COLO829 (cell line): ENCODE measurements at regions not wholly inside any gene's neighbourhood (a gene's known extent, or its start where the extent isn't known, plus 50 kb on each side); places are given as distances from the start of the nearest gene placed in this dataset.

ENCODE experiments used
- DNase-seq: peaks from one replicate; pipeline ENCODE4 v3.0.0; 2012; ENCODE audit warnings: low spot score

DNA sequence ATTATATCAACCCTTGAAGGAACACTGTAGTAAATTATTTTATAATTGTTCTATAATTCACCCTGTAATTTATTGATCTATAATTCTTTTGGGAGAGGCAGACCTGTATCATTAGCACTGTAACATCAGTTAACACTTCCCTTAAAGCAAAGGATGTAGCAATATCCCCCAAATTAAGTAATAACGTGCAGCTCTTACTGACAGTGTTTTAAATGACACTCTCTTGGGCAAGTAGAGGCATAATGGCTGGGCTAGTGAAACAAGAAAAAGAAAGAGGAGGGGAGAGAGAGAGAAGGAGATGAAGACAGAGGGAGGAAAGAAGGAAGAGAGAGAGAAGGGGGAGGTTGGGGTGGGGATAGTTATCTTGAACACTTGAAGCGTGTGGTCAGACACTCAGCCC lies 161.0 kb upstream of the RNF32 start:
- no peak for DNase-seq

DNA sequence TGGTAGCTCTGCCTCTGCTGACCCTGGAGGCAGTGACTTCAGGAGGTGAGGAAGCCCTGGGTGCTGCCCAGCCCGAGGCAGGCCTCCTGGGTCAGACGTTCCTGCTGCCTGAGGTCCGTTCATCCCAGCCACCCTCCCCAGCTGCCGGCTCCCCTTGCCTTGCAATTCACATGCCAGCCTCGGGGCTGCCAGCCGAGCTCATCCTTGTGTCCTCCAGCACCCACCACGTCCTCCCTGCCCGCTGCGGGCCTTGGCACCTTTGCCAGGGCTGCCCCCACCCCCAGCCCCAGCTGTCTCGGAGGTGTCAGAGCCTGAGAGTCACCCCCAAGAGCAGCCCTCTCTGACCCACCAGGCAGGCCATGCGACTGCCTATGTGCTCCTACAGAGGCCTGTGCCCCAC lies 162.1 kb upstream of the RNF32 start:
- DNase-seq = no peak

DNA sequence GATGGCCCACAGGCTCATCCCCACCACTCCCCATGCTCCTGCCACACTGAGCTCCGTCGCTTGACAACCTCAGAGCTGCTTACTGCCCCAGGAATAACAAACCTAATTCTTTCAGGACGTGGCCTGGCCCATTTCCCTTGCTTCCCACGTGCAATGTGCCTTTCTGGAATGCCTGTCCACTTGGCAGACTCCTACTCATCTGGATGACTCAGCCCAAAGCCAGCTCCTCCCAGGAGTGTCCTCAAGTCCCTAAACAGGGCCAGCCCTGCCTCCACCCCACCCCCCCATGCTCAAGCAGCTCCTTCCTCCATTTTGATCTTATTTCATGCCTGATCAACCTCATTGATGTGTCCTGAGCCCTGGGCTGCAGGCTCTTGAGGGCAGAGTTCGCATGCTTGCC lies 164.9 kb upstream of the RNF32 start:
- DNase-seq = peak; percentile 21

DNA sequence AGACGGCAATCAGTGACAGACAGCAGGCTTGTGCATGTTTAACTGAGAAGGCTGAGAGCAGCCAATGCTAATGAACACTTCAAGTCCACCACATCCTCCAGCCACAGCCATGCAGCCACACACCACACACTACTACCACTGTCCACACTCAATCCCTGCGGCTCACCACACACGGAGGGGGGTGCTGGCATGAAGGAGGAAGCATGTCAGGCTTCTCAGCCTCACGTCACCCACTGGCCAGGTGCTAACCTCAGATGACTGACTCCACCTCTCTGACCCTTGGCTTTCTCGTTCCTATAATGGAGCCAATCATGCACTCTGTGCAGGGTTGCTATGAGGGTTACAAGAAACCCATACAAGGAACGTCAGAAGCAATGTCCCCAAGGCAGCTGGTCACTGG lies 165.4 kb upstream of the RNF32 start:
- no peak for DNase-seq

DNA sequence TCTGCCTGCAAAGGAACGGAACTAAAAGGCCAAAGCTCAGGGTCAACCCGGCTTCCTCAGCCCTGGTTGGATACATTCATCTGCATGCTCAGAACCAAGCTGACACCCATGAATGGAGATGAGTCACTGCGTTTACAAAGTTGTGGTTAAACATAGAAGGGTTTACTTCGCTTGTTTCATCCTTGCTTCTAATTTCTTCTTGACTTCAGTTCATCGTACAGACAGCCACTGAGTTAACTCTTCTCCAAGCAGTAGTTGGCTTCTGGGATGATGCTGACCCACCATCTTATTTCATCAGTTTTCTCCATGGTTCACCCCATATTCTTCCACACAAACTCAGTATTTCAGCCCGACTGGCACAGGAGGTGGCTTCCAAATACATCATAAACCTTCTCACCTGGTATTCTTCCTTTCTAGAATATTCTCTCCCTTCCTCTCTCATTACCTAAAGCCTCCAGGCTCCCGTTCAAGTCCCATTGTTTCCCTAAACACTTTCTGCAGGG lies 166.3 kb upstream of the RNF32 start:
- peak; percentile 41 for DNase-seq

DNA sequence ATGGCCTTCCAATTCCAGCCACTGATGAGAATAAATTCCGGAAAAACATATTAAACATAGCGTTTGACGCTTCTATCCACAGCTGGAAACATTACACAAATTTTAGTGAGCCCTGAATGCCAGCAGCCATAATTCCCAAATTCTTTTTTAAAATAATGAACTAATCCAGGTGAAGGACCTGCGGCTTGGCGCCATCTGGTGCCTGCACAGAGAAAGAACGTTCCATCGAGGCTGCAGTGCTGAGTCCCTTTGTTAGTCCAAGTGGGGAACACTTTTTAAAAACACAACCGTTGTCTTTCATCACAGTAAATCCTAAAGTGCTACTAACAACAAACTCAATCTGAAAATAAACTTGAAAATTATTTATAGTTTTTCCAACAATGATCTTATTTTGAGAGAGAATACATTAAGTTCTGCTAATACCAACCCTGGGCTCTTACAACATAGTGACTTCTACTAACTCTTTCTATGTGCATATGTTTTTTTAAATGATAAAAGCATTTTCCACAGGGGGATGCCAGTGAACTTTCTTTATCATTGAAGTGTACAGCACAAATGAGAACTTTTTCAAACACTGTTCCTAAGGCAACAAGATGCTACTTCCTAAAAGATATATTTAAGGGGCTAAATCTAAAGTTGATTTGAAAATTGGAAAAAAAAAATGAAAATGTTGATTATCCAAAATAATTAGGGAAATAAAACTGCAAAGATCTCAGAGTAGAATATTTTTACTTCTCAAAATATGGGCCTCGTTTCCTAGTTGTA lies 166.9 kb upstream of the RNF32 start:
- peak; percentile 15 for DNase-seq

DNA sequence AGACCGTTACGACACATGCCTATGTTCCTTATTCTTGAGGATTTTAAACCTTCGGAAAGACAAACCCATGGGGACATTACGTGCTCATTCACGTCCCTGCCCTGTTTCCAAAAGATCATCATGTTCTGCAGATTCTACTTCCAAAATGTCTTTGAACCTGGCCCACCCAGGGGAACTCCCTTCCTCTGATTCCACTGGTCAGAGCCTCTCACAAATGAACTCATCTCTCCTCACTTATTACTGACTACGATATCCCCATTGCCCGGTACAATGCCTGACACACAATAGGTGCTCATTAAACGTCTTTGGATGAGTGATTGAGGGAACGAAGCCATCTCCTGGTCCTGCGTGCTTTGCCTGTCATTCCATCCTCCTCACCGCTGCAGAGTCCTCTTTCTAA lies 168.3 kb upstream of the RNF32 start:
- DNase-seq = no peak

DNA sequence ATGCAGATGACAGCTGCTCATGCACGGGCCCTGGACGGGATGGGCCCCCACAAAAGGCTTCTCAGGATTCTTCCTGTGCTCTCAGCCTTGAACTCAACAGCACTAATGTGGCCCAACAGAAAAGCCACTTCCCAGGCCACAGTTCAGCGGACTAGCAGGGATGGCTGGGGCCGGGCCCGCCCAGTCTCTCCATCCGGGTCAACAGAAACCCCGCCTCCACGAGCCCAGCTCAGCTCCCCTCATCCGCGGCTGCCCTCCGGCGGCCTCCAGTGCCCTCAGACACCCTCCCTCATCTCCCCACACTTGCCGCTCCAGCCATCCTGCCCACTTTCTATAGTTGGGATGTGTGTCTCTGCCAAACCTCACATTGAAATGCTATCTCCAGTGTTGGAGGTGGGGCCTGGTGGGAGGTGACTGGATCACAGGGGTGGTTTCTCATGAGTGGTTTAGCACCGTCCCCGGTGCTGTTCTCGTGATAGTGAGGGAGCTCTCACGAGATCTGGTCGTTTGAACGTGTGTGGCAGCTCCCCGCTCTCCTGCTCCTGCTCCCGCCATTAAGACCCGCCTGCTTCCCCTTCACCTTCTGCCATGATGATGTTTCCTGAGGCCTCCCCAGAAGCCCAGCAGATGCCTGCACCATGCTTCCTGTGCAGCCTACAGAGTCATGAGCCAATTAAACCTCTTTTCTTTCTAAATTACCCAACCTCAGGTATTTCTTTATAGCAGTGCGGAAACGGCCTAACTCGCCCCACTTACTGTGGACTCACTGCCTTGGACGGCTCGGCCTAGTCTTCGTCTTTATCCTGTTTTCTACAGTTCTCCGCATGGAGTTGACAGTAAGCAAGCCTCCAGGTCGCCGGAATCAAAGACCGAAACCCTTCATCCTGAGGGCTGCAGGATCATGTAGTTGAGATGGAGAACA lies 169.9 kb upstream of the RNF32 start:
- no peak for DNase-seq

DNA sequence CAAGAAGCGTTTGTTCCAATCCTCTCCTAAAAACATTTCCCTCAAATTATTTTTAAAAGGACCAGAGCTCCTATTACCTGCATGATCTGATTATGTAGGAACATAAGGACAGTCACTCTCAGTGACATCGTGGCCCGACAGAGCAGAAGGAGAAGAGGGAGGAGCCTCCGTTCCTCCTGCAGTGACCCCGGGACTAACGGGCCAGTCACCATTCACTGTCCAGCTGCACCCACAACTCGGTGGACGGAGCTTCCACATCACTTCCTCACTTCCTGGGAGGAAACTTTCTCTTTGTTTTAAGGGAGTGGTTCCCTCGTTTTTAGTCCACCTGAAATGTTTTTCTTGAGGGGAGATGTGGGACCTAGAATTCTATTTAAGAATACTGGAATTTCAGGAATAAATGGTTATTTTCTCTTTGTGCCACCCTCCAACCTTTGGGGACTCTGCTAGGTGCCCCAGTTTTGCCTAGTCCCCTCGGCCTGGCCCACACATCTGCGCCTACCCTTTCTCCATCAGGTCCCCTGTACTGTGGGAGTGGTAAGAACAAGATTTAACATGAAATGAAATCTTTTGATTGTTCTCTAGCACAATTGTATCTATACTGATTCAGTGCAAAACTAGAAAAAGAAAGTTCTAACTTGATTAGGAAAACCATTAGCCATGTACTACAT lies 173.5 kb upstream of the RNF32 start:
- no peak for DNase-seq

DNA sequence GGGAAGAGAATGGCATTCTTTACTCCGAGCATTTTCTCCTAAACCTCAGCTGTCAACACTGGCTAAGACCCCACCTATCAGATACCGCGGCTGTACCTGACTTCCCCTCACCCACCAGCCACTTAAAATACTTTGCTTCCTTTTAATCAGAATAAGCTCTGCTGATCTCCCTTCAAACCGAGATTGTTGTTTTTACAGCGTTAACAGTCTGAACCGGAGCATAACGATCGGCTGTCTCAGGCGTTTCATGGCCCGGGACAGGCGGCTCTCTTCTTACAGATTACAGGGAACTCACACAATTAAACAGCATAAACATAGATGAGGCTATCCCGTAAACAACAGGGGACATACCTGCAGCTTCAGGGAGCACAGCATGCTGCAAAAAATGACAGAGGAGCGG lies 174.3 kb upstream of the RNF32 start:
- DNase-seq = no peak

DNA sequence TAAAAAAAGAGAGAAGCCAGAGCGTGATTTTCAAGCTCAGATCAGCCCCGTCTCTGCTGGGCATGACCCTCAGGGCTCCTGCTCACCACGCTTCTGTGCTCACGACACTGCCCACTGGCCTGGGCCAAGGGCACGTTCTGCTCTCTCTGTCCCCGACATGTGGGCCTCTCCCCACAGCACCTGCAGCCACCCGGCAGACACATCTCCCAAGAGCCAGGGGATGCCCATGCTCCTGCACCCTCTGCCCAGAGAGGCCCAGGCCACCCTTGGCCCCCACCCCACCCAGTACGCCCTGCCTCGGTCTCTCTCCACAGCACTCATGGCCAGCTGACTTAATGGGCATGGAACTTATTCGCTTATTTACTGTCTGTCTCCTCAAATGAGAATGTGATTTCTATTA lies 175.4 kb upstream of the RNF32 start:
- DNase-seq = no peak

DNA sequence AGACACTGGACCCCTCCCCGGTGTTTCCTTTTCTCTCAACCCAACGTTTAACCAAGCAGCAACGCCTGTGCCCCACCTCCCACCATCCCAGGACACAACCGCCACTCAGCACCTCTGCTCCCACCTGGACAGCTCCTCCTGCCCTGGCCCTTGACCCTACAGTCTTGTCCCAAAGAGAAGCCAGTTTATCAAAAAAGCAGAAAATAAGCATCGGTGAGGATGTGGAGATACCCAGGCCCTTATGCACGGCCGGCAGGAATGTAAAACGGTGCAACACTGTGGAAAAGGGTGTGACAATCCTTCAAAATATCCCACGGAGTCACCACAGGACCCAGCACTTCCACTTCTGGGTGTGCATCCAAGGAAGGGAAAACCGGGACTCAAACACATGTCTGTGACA lies 176.2 kb upstream of the RNF32 start:
- DNase-seq = no peak

DNA sequence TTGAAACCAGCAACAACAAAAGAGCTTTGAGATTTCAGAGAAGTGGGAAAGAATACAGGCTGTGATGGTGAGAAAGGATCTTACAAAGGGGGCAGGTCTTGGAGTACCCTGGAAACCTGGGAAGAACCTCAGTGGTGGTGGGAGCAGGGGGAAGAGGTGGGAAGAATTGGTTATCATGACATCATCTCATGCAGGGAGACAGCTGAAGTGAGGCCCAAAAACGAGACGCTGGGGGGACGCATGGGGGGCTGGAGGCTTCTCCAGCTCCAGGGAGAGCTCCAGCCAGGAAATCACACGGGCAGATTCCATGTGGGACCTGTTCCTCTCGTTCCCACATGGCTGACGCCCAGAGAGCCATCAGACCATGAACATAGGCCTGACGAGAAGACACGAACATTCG lies 177.3 kb upstream of the RNF32 start:
- DNase-seq = no peak

DNA sequence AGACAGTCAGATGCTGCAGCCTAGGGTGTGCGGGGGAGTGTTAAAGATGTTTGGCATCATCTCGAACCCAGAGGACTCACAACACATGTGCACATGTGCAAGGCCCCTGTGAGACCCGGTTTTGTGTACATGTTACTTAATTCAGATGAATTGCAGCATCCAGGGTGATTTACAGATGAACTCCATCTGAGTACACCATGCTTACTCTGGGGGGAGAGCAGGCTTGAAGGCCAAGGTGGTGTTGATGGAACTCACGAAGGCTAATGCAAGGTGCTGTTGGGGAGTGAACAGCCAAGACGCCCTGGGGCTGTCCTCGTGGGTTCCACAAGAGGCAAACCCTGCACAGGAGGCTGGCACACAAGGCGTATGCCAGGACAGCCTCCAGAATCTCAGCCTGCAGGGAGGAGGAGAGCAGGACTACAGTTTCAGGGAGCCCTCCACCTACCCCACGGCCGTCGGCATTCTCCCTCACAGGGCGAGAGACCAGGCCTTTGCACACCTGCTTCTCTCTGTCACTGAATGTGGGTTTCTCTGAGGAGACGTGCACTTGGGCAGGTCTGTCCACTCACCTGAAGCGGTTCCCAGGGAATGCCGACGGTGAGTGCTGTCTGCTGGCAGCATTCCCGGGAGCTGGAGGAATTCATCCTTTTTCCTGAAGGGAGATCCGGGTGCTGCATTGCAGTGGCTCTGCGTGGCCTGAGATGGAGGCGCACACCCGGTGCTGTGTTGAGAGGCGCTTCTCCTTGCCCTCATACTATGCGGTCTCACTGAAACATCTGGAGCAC lies 178.5 kb upstream of the RNF32 start:
- no peak for DNase-seq

DNA sequence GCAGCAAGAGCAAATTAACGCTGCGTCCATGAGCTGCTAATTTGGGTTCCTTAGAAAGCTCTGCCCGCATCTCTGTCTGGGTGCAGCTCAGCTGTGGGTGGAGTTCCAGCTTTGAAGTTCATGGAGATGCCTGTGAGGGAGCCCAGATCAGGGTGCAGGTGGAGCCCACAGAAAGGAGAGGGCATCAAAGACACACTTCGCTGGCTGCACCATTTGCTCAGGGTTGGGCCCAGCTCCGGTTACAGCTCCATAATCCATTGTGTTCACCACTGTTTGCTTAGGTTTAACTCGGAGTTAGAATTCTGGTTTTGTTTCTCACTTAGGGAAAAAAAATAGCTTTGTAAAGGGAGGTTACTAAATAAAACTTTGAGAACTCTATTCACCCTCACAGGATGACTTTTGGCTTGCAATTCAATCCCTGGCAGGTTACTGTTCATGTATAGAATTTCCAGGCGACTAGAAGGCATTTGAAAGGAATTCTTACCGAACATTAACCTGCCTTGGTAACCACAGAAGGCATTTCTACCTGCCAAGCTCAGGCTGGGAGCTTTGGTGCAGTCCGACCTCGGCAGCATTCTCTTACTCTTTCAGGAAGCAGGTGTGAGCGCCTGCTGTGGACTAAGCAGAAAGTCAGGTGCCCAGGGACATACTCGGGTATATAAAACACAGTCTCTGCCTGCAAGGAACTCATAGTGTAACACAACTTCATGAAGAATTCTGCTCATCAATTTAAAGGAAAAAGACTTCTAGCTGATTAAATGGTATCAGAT lies 179.5 kb upstream of the RNF32 start:
- DNase-seq = no peak

DNA sequence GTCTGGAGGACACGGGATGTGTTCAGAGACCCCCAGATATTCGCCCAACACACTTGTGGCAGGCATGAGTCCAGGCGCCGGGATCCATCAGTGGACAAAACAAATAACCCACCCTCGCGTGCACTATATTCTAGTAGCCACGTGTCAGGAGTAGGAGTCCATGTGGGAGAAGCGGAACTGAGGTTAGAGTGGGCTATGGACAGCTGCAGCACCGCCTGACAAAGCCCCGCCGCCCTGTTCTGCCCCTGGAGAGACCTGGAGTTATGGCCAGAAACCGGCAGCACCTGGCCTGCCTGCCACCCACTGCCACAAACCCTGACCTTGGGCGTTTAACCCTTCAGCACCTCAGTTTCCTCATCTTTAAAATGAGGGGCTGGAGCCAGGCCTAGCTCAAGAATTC lies 181.0 kb upstream of the RNF32 start:
- no peak for DNase-seq

DNA sequence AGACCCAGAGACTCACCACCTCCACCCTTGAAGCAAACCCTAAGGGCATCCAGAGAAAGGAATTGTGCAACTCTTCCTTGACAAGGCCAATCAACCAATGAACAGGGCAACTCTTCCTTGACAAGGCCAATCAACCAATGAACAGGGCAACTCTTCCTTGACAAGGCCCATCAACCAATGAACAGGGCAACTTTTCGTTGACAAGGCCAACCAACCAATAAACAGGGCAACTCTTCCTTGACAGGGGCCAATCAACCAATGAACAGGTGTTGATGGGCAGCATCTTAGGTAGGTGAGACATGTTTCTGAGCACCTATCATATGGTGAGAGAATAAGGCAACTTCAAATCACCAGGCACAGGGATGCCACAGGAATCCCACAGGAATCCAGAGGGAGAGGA lies 181.5 kb upstream of the RNF32 start:
- DNase-seq = no peak

DNA sequence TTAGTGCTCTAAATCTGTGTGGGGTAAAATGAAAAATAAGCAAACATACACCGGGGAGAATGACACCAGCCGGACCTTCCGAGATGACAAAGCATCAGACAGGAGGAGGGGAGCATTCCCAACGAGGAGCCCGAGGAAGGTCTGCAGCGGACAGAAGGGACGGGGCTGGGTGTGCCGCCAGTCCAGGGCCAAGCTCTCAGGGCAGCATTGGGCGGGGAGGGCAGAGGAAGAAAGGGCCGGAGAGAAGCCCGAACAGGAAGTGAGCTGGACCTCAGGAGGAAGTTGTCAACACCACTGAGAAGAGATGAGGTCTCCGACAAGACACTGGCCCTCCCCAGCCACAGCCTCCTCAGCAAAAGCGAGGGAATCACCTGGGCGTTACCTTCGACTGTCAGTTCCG lies 182.6 kb upstream of the RNF32 start:
- no peak for DNase-seq

DNA sequence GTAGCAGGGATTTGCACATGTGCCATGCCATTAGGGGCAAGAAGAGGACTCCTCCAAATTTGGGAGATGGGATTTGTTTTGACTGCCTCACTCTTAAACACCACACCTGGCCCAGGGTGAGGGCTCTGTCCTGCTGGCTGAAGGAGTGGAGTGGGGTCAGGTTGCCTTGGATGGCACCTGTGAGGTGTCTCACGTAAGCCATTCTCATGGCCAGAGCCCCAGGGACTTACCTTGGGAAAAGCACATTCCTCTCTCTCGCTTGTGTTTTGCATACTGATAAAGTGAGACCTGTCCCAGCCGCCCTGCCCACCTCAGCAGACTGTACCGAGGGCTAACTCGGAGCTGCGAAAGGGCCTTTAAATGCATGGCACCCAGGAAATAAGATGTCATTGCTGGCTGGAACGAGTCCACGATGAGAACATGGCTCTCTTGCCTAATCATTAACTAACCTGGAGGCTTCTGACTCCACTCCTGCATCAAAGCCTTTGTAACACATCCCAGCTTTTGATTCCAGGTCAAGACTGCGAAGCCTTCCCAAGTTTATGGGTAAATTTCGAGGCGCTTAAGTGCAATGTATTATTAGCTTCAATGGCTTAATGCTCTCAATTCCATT lies 184.0 kb upstream of the RNF32 start:
- no peak for DNase-seq

DNA sequence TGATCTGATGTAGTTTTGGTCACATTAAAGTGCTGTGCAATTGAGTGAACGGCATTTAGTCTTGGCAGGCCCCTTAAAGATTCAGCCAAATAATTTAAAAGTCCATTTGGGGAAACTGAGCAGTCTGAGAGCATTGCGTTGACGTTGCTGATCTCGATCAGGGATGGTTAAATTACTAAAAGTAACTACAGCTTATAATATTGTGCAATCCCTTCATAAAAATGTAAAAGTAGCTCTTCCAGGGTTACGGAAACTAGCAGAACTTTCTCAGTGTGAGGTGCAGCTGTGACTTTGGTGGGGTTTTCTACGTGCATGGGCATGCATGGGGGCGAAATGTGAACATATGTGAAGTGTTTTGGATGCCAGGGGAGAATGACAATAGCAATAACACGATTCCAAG lies 184.5 kb upstream of the RNF32 start:
- DNase-seq = no peak

DNA sequence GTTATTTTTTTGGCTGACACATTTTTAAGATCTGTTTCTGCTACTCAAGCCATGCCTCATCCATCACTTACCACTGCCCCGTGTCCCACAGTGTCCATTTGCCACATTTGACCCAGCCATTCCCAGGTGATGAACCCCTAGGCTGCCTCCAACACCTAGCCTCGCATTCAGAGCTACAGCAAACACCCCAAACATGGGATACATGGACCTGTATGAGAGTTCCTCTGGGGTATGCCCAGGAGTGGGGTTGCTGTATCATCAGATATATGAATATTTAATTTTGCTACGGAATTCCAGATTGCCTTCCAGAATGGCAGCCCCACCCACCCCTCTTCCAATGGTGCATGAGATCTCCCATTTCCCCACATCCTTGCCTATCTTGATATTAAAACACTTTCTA lies 190.1 kb upstream of the RNF32 start:
- no peak for DNase-seq
